Left hindlimb (tissue), 1 donor: ENCODE measurements at regions not wholly inside any gene's neighbourhood (a gene's known extent, or its start where the extent isn't known, plus 50 kb on each side); places are given as distances from the start of the nearest gene placed in this dataset.

Source experiments
- DNase-seq: peaks from one replicate; pipeline ENCODE4 v3.0.0-alpha.2; 2018

GRCh38 chr10:31580646-31581045 lies 261.6 kb downstream of the ZEB1 start:
- DNase-seq = no peak
